ENCODE measurements at regions not wholly inside any gene's neighbourhood (a gene's known extent, or its start where the extent isn't known, plus 50 kb on each side); places are given as distances from the start of the nearest gene placed in this dataset.
A peak's percentile ranks its signal among the peaks of the same experiment; 100 is the strongest.

GRCh38 chr2:195428673-195429072, 228.4 kb upstream of the SLC39A10 start (continued):
- no peak for TF ChIP-seq PLSCR1 (CRISPR knock-in tag; IDR thresholded peaks at IDR 0.05; ENCODE audit: borderline replicate concordance)
- TF ChIP-seq ZSCAN9 (CRISPR knock-in tag; IDR thresholded peaks at IDR 0.05; ENCODE audit: borderline replicate concordance): no peak
- no peak for TF ChIP-seq BATF2 (CRISPR knock-in tag; IDR thresholded peaks at IDR 0.05)

GRCh38 chr2:195425328-195425727, 231.7 kb upstream of the SLC39A10 start:
- no peaks in the 10 kb centered on the region for H3K79me2 ChIP-seq (ENCODE audit: insufficient read depth, low read length)
- H3K27ac ChIP-seq (ENCODE audit: extremely low read length, insufficient read depth, low read length): no peak overlapping the region
- ChIA-PET CTCF (ENCODE audit: low intra/inter-chr PET ratio, low total read pairs) (no interaction called here), POLR2A (no interaction called here)
- no peak for ATAC-seq
- 38% methylated on average over 1 of the region's 1 CpG for WGBS (ENCODE audit: low lambda C conversion rate)
- no peak for DNase-seq (ENCODE audit: low spot score)
- H3K9ac ChIP-seq (ENCODE audit: insufficient read depth, low read depth, low read length): no peak overlapping the region
- no peaks in the 10 kb centered on the region for H3K27me3 ChIP-seq (ENCODE audit: control insufficient read depth in 1 of 2, insufficient read depth in 2 of 2, low read length in 2 of 2)
- in situ Hi-C loops (cut with HindIII; ENCODE audit: extremely low pct_ligation_motif_present, low pct_unique_long_range_greater_than_20kb): no loop called here
- no peak for FAIRE-seq
- H3K36me3 ChIP-seq (replicated peaks in 1 of 2; ENCODE audit: control insufficient read depth in 1 of 2, insufficient read depth in 2 of 2, low read length in 2 of 2): no peaks in the 10 kb centered on the region
- BruUV-seq (replicated peaks): no TSS peak
- H3K4me3 ChIP-seq (replicated peaks in 1 of 3; ENCODE audit: insufficient read depth in 1 of 3, low read depth in 2 of 3, low read length in 3 of 3): no peak overlapping the region
- no peak overlapping the region for H2AFZ ChIP-seq (ENCODE audit: low read length)
- no peaks in the 10 kb centered on the region for H3K9me3 ChIP-seq (ENCODE audit: low read length)
- TF ChIP-seq MAFF (IDR thresholded peaks at IDR 0.05; ENCODE audit: low read depth, low read length): peak; percentile 14; the same call in 1 of the 2 replicates
- TF ChIP-seq MAFK (conservative IDR thresholded peaks at IDR 0.05 in 1 of 2, IDR thresholded peaks at IDR 0.05 in 1 of 2; ENCODE audit: low read length in 2 of 2): peak; percentile 45 to 65; a peak in 3 of 4 replicates
- no peak for TF ChIP-seq SAFB2 (CRISPR knock-in tag; IDR thresholded peaks at IDR 0.05; ENCODE audit: borderline replicate concordance, low read depth)
- no peak overlapping the region for H3K4me2 ChIP-seq (ENCODE audit: low read depth, low read length)
- no peaks in the 10 kb centered on the region for H3K4me1 ChIP-seq (ENCODE audit: insufficient read depth, low read length)
- intact Hi-C loops (cut with micrococcal nuclease; ENCODE audit: unreplicated experiment): no loop called here
- no peaks in the 10 kb centered on the region for H4K20me1 ChIP-seq (ENCODE audit: insufficient read depth, low read length)

GRCh38 chr2:195419033-195419432, 238.0 kb upstream of the SLC39A10 start:
- H3K27ac ChIP-seq (ENCODE audit: extremely low read length, insufficient read depth, low read length): no peak overlapping the region
- WGBS (ENCODE audit: low lambda C conversion rate): 22% methylated on average over 2 of the region's 2 CpGs
- TF ChIP-seq TCF12 (IDR thresholded peaks at IDR 0.05): no peak
- TF ChIP-seq TCF12 (CRISPR knock-in tag; IDR thresholded peaks at IDR 0.05): no peak
- TF ChIP-seq ZNF138 (CRISPR knock-in tag; IDR thresholded peaks at IDR 0.05; ENCODE audit: low read depth): no peak
- TF ChIP-seq HIC2 (CRISPR knock-in tag; IDR thresholded peaks at IDR 0.05; ENCODE audit: low read depth): no peak
- no peak for TF ChIP-seq ZFX (CRISPR knock-in tag; IDR thresholded peaks at IDR 0.05; ENCODE audit: low read depth)
- no peak for TF ChIP-seq HOXA5 (CRISPR knock-in tag; IDR thresholded peaks at IDR 0.05)
- no peak for TF ChIP-seq HHEX (CRISPR knock-in tag; IDR thresholded peaks at IDR 0.05)
- no peak for TF ChIP-seq ZNF800 (CRISPR knock-in tag; IDR thresholded peaks at IDR 0.05)

More at GRCh38 chr2:195419033-195419432, 238.0 kb upstream of the SLC39A10 start:
- in situ Hi-C loops (cut with HindIII; ENCODE audit: extremely low pct_ligation_motif_present, low pct_unique_long_range_greater_than_20kb) (no loop called here), intact Hi-C loops (cut with micrococcal nuclease; ENCODE audit: unreplicated experiment) (no loop called here)
- ChIA-PET CTCF (ENCODE audit: low intra/inter-chr PET ratio, low total read pairs) (no interaction called here), POLR2A (no interaction called here)
- Histone ChIP-seq H3K4me2 (ENCODE audit: low read depth, low read length) (no peak overlapping the region), H3K27me3 (ENCODE audit: control insufficient read depth in 1 of 2, insufficient read depth in 2 of 2, low read length in 2 of 2) (no peaks in the 10 kb centered on the region), H3K36me3 (replicated peaks in 1 of 2; ENCODE audit: control insufficient read depth in 1 of 2, insufficient read depth in 2 of 2, low read length in 2 of 2) (no peaks in the 10 kb centered on the region), H3K4me3 (replicated peaks in 1 of 3; ENCODE audit: insufficient read depth in 1 of 3, low read depth in 2 of 3, low read length in 3 of 3) (no peak overlapping the region), H3K9ac (ENCODE audit: insufficient read depth, low read depth, low read length) (no peak overlapping the region), H3K79me2 (ENCODE audit: insufficient read depth, low read length) (no peaks in the 10 kb centered on the region), H4K20me1 (ENCODE audit: insufficient read depth, low read length) (no peaks in the 10 kb centered on the region), H2AFZ (ENCODE audit: low read length) (no peak overlapping the region), H3K4me1 (ENCODE audit: insufficient read depth, low read length) (no peaks in the 10 kb centered on the region), H3K9me3 (ENCODE audit: low read length) (no peaks in the 10 kb centered on the region)
- no TSS peak for BruUV-seq (replicated peaks)
- no peak for FAIRE-seq
- DNase-seq (ENCODE audit: low spot score): no peak
- ATAC-seq: no peak
